Kidney epithelial cell (primary cell): ENCODE measurements at regions not wholly inside any gene's neighbourhood (a gene's known extent, or its start where the extent isn't known, plus 50 kb on each side); places are given as distances from the start of the nearest gene placed in this dataset.

Experiments
- DNase-seq: peaks from one replicate; pipeline ENCODE4 v3.0.0-alpha.2; 2010; ENCODE audit warnings: low read depth
- H3K27me3 ChIP-seq: 2 replicates; pipeline ENCODE4 v1.6.0; 2011; ENCODE audit warnings: low read length; ENCODE audit not compliant: control insufficient read depth, insufficient read depth
- H3K36me3 ChIP-seq: 2 replicates; pipeline ENCODE4 v1.5.1; 2011; ENCODE audit warnings: low read length; ENCODE audit not compliant: control insufficient read depth, insufficient read depth
- H3K4me3 ChIP-seq: 2 replicates; pipeline ENCODE4 v1.5.1; 2011; ENCODE audit warnings: low read depth, mild to moderate bottlenecking, control low read depth, low read length
- CTCF ChIP-seq: IDR thresholded peaks from 2 replicates; pipeline ENCODE4 v1.5.1; 2011; ENCODE audit warnings: mild to moderate bottlenecking, moderate library complexity, low read length, control low read depth, inconsistent platforms; ENCODE audit not compliant: insufficient read depth, poor library complexity, severe bottlenecking

DNA sequence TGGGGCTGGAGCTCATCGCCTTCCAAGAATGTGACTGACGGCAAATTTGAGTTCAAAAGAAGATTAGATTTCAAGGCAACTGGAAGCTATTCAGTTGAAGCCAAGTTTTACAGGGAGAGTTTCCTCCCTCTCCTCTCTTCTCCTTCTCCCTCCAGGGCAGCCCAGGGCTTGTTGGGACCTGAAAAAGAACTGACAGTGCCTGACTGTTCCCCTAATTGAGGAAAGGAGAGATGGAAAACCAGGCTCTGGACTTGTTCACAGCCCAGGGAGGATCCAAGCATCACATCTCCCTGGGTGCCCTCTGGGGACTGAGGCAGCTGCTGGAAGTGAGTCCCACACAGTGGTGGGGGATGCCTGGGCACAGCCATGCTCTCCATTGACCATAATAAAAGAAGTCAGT lies 88.1 kb downstream of the THNSL2 start:
- TF ChIP-seq CTCF, result no peak
- H3K36me3 ChIP-seq, result no peaks in the 10 kb centered on the region
- H3K27me3 ChIP-seq, result peaks cover 4% of the 10 kb centered on the region
- DNase-seq, result no peak
- no peak overlapping the region for H3K4me3 ChIP-seq

- DNase-seq, result no peak
- peaks cover 2% of the 10 kb centered on the region for H3K27me3 ChIP-seq
- no peaks in the 10 kb centered on the region for H3K36me3 ChIP-seq
- H3K4me3 ChIP-seq, result no peak overlapping the region
- TF ChIP-seq CTCF, result no peak
These were observed 84.4 kb downstream of the THNSL2 start for GRCh38 chr2:88254437-88255091.

DNA sequence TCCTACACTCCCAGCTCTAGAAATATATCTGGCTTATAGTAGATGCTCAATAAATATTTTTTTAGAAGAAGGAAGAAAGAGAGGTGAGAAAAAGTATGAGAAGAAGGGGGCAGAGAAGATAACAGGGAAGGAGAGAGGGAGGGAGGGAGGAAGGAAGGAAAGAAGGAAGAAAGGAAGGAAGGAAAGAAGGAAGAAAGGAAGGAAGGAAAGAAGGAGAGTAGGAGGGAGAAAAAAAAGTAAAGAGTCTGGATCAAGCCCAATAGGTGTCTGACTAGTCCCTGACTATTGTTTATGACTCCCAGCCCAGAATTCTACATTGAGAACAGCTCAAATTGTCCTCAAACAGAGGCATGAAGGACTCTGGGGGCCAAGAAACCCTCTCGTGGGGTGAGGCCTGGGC lies 83.9 kb downstream of the THNSL2 start:
- Histone ChIP-seq H3K27me3 (peaks cover 2% of the 10 kb centered on the region), H3K4me3 (no peak overlapping the region), H3K36me3 (no peaks in the 10 kb centered on the region)
- TF ChIP-seq CTCF, result no peak
- no peak for DNase-seq

GRCh38 chr2:88253375-88253774 lies 83.2 kb downstream of the THNSL2 start:
- no peaks in the 10 kb centered on the region for H3K36me3 ChIP-seq
- TF ChIP-seq CTCF, result no peak
- H3K4me3 ChIP-seq, result no peak overlapping the region
- peaks cover 2% of the 10 kb centered on the region for H3K27me3 ChIP-seq
- DNase-seq, result no peak

DNA sequence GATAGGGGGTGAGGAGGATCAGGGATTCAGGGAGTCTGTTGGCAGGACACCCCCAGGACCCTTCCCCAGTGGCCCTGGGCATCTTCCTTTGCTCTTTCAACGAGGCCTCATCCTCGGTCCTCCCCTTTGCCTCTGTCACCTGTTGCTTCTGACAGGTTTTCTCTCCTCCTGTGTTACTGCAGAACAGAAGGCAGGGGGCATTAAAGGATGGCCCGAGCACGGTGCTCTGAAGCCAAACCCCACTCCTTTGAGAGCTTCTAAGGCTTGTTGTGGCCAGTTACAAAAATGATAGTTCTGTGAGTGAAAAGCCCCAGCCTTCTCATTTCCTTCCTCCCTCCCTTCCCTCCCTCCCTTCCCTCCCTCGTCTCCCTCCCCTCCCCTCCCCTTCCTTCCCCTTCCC lies 82.5 kb downstream of the THNSL2 start:
- Histone ChIP-seq H3K36me3 (no peaks in the 10 kb centered on the region), H3K27me3 (peaks cover 2% of the 10 kb centered on the region), H3K4me3 (no peak overlapping the region)
- DNase-seq, result no peak
- no peak for TF ChIP-seq CTCF

DNA sequence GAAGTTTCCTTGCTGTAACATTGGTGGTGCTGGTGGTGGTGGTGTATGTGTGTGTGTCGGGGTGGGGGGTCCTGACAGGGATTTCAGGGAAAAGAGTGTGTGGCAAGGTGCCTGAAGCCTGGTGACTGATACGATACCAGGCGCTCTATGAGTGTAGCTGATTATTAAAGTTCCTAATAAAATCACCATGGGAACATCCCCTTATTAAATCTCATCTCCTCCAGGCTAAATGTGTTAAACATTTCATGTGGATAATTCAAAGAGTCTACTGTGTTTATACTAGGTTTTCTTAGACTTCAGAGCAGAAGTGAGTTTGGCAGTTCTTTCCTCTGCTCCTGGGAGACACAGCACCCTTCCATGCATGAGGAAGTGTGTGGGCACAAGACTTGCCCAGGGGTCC lies 82.0 kb downstream of the THNSL2 start:
- DNase-seq, result no peak
- Histone ChIP-seq H3K36me3 (no peaks in the 10 kb centered on the region), H3K4me3 (no peak overlapping the region), H3K27me3 (peaks cover 2% of the 10 kb centered on the region)
- TF ChIP-seq CTCF, result no peak
